LNCAP (cell line): ENCODE measurements at regions not wholly inside any gene's neighbourhood (a gene's known extent, or its start where the extent isn't known, plus 50 kb on each side); places are given as distances from the start of the nearest gene placed in this dataset.

Experiments
- TF ChIP-seq, protein P1 (sequence below): fragments of 450-650 bp; IDR thresholded peaks from 2 replicates; pipeline ENCODE4 v1.5.1; 2017; ENCODE audit warnings: mild to moderate bottlenecking

DNA sequence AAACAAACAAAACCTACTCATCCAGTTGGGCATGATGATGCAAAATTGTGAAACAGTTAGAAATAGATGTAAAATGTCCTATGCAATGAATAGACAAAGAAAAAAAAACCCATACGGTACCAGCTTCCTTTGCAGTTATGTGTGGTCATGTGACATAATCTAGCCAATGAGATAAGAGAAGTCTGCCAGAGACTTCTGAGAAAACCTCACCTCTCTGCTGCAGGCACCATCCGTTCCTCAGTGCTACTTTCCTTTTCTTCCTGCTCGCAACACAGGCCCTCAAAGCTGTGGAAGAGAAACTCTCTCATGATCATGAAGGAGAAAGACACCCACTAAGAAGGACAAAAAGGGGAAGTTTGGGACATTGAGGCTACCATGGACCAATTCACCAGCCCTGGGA is 76.8 kb upstream of the CARD11 start:
- TF ChIP-seq, protein P1, sequence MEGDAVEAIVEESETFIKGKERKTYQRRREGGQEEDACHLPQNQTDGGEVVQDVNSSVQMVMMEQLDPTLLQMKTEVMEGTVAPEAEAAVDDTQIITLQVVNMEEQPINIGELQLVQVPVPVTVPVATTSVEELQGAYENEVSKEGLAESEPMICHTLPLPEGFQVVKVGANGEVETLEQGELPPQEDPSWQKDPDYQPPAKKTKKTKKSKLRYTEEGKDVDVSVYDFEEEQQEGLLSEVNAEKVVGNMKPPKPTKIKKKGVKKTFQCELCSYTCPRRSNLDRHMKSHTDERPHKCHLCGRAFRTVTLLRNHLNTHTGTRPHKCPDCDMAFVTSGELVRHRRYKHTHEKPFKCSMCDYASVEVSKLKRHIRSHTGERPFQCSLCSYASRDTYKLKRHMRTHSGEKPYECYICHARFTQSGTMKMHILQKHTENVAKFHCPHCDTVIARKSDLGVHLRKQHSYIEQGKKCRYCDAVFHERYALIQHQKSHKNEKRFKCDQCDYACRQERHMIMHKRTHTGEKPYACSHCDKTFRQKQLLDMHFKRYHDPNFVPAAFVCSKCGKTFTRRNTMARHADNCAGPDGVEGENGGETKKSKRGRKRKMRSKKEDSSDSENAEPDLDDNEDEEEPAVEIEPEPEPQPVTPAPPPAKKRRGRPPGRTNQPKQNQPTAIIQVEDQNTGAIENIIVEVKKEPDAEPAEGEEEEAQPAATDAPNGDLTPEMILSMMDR, result no peak

DNA sequence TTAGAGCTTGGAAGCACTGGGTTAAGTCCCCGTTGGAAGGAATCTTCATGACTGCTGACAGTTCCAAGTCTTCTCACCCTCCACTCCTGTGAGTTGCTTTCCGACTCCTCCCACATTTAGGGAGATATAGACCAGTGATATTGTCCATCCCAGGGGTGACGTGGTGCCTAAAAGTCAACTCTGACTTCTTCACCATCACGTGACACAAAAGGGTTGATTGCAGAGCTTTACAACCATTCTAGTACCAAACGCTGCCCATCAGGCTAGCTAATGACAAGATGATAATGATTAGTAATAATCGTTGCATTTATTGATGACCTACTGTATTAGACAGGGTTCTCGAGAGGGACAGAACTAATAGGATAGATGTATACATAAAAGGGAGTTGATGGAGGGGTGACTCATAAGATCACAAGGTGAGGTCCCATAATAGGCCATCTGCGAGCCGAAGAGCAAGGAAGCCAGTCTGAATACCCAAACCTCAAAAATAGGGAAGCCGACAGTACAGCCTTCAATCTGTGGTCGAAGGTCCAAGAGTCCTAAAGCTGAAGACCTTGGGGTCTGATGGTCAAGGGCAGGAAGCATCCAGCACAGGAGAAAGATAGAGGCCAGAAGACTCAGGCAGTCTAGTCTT is 85.3 kb upstream of the CARD11 start:
- TF ChIP-seq, protein P1, result no peak

DNA sequence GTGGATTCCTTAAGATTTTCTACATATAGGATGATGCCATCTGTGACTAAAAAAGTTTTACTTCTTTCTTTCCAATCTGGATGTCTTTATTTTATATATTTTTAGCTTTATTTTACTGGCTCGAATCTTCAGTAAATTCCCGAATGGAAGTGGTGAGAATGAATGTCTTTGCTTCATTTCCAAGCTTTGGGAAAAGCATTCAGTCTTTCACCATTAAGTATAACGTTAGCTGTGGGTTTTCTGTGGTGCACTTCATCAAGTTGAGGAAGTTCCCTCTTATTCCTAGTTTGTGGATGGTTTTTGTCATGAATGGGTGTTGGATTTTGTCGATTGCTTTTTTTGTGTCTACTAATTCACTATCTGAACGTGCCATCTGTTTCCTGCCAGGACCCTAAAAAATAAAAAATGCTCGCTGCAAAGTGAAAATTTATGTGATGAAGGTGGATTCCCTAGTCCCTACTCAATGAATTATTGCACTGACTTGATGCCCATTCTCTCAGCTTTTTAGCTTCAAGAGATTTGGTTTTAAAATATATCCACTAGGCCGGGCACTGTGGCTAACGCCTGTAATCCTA is 90.2 kb upstream of the CARD11 start:
- TF ChIP-seq, protein P1, result no peak

DNA sequence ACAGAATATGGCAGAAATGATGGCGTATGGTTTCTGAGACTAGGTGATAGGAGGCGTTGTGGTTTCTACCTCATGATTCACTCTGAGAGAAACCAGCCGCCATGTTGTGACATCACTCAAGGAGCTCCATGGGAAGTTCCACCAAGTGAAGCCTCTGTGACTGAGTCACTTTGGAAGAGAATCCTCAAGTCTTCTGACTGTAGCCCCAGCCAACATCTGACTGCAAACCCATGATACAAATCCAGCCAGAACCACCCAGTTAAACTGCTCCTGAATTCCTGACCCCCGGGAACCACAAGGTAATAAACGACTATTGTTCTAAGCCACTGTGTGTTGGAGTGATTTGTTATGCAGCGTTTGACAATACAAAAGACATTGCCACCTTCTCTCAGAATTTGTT is 91.1 kb upstream of the CARD11 start:
- TF ChIP-seq, protein P1, result no peak

DNA sequence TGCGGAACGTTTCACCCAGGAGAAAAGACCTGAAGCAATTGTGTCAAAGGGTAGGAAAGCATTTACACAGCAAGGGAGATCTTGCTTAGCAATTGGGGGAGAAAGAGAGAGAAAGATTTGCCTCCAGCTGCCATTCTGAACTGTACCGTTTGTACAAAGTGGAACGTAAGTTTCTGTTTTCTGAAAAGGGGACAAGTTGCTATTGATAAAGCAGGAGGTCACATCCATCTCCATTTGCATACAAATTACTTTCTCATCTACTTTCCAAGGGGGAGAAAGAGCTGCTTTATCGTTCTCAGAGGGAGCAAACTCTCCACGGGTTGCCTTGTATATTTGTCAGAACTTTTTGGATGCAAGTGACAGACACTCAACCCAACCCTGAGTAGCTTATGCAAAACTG is 92.0 kb upstream of the CARD11 start:
- TF ChIP-seq, protein P1, result no peak

DNA sequence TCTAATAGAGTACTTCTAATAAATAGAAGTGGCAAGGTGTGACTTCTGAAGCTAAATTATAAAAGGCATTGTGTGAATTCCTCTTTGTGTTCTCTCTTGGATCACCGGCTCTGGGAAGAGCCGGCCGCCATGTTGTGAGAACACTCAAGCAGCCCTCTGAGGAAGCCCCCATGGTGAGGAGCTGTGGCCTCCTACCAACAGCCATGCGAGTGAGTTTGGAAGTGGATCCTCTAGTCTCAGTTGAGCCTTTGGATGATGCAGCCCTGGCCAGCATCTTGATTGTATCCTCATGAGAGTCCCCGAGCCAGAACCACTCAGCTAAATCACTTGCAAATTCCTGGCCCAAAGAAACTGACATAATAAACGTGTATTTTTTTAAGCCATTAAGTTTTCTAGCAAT is 94.5 kb upstream of the CARD11 start:
- TF ChIP-seq, protein P1, result no peak

DNA sequence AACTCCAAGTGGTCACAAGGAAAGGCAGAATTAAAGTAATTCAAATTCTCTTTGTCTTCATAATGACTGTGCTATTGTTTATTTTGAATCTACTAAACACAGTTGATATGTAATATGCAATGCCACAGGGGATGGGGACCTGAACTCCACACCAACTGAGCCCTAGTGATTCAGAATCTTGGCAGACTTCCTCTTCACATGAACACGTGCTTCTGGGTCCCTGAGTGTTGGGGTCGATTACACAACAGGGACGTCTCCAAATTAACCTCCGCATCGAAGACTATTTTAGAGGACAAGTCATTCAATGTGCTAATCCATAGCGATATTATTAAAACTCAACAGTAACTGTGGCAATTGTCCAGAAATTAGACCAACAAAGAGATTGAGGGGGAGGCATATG is 95.3 kb upstream of the CARD11 start:
- TF ChIP-seq, protein P1, result no peak

DNA sequence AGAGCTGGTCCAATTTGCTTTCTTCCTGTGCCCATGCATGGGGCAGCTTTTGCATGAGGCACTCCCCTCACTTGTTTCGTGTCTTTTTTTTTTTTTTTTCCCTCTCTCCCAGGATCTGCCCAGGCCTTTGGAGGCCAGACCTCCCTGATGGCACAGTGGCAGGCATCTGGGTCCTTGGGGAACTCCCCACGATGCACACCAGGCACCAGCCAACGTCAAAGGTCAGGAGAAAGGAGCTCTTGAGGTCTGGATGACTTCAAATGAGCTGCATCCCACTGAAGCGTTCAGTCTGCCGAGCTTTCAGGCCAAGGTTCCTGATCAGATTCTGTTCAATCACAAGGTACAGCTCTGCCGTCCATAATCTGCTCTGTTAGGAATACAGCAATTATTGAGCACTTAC is 97.2 kb upstream of the CARD11 start:
- TF ChIP-seq, protein P1, result no peak
